Vagina (tissue), 2 donors: ENCODE measurements at regions not wholly inside any gene's neighbourhood (a gene's known extent, or its start where the extent isn't known, plus 50 kb on each side); places are given as distances from the start of the nearest gene placed in this dataset.

Source experiments
- CTCF ChIP-seq, 3 experiments: fragments of 450-650 bp in 2 of 3; fragments of 200-600 bp in 1 of 3; sonication (generic) in 1 of 3; IDR thresholded peaks; one replicate each; pipeline ENCODE4 v1.5.1; 2017 to 2019; ENCODE audit warnings: antibody characterized with exemption in 3 of 3, mild to moderate bottlenecking in 2 of 3, moderate library complexity in 2 of 3
- POLR2A ChIP-seq, 2 donors: fragments of 450-650 bp; IDR thresholded peaks; one replicate each; pipeline ENCODE4 v1.6.1; 2017; ENCODE audit warnings: antibody characterized with exemption in 2 of 2, mild to moderate bottlenecking in 2 of 2, moderate library complexity in 2 of 2
- POLR2AphosphoS5 ChIP-seq, 2 donors: sonication (generic); formaldehyde crosslinking; IDR thresholded peaks; one replicate each; pipeline ENCODE4 v1.9.0; 2017; ENCODE audit warnings: antibody characterized with exemption in 2 of 2, mild to moderate bottlenecking in 2 of 2, low read depth in 1 of 2; ENCODE audit not compliant: insufficient read depth in 1 of 2

GRCh38 chr4:123898946-123899666, 502.5 kb downstream of the SPRY1 start:
- TF ChIP-seq POLR2A (IDR thresholded peaks at IDR 0.05), result no peak
- no peak for TF ChIP-seq CTCF (IDR thresholded peaks at IDR 0.05)
- no peak for TF ChIP-seq POLR2AphosphoS5 (IDR thresholded peaks at IDR 0.05; ENCODE audit: insufficient read depth in 1 of 2, low read depth in 1 of 2)
